HG03575 (cell line): ENCODE measurements at regions not wholly inside any gene's neighbourhood (a gene's known extent, or its start where the extent isn't known, plus 50 kb on each side); places are given as distances from the start of the nearest gene placed in this dataset.

ENCODE experiments used
- ATAC-seq: cut with Tn5 transposase; IDR thresholded peaks from one replicate; pipeline ENCODE4 v1.9.1; 2021; ENCODE audit not compliant: unreplicated experiment, insufficient number of reproducible peaks, low FRiP score; ENCODE audit errors: extremely low read depth

GRCh38 chr3:188940573-188940932 lies 231.2 kb upstream of the TPRG1 start:
- ATAC-seq: no peak

GRCh38 chr3:188941103-188941502 lies 230.7 kb upstream of the TPRG1 start:
- ATAC-seq: no peak

DNA sequence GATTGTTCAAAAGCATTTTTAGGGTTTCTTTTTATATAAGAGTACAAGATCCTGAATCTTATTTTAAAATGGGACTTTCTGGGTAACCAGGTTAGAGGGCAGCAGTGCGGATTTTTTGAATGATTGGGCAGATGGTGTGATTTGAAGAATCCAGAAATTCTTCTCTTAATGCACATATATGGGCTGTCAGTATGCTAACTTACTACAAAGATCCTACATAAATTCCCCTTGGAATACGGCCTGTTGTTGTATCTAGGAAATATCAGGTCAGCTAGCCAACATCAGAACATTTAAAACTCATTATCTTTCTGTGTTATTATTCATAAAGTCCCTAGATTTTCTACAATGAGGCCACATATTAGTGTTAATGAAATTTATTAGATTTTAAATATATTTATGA lies 229.6 kb upstream of the TPRG1 start:
- ATAC-seq: no peak

- no peak for ATAC-seq
Measured at GRCh38 chr3:188943591-188943990, 228.2 kb upstream of the TPRG1 start.

- no peak for ATAC-seq
Measured at GRCh38 chr3:188944108-188944507, 227.7 kb upstream of the TPRG1 start.

DNA sequence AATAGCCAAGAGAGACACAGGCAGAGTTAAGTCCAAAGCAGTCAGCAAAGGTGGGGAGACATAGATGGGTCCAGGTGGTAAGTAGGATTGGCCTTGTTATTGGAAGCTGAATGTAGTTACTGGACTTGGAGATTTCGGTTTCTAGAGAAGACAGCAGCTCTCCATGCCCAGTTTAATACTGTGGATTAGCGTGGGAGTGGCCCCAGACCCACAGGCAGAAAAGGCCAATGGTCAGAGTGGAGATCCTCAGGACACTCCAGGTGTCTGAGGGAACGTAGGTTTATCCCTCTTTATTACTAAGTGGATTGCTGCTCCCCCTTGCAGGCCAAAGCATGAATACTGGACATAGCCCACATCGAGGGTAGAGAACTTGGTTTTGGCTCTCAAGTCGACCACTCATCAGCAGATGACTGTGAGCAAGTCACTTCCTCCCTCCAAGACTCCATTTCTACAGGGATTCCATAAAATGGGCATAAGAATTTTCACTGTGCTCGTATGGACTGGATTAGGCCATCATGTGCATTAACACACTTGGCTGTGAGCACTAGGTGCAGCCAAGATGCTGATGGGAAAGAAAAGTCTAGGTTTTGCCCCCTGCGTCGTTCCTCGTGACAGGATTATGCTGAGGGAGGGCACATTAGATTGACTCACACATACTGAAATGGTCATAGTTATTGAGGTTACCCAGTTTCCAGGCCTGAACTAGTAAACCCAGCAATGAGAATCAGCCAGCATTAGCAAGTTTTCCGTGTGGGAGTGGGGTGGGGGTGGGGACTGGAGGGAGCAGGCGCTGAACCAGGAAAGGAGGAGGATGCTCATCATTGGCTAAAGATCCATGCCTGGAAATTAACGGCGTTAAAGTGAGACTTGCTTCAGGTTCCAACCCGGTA lies 225.2 kb upstream of the TPRG1 start:
- no peak for ATAC-seq

DNA sequence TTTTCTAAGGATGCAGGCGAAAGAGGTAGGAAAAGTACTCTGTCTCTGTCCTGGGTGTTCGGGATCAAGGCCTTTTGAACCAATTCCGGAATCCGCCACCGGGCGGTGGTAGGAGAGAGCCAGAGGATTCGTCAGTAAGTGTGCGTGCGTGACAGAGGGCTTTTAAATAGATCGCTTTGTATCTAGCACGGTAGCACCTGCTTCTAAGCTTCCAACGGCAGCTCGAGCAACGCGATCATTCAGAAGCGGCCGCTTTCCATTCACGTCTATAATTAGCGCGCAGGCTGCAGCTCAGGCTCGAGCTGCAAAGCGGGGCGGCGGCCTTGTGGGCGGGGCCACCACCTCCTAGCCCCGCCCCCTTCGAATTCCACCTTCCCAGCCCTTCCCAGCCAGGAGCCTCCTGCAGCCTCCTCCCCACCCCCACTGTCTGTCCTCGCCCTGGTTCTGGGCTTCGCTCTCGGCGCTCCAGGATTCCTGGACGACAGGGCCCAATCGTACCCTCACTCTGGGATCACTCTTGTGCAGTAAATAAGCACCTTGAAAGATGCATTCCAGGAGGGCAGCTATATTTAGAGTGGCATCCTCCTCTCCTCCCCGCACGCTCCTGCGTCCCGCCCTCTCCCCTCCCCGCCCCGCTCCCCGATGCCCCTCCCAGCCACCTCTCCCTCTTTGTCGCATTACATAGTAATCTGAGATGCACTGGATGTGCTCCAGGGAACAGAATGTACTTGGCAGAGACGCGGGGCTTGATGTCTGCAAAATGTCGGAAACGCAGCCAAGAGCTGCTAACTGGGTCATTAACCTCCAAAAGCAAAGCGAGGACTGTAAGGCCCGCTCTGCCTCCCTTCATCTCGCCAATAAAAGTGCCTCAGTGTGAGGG lies 224.1 kb upstream of the TPRG1 start:
- ATAC-seq: no peak

DNA sequence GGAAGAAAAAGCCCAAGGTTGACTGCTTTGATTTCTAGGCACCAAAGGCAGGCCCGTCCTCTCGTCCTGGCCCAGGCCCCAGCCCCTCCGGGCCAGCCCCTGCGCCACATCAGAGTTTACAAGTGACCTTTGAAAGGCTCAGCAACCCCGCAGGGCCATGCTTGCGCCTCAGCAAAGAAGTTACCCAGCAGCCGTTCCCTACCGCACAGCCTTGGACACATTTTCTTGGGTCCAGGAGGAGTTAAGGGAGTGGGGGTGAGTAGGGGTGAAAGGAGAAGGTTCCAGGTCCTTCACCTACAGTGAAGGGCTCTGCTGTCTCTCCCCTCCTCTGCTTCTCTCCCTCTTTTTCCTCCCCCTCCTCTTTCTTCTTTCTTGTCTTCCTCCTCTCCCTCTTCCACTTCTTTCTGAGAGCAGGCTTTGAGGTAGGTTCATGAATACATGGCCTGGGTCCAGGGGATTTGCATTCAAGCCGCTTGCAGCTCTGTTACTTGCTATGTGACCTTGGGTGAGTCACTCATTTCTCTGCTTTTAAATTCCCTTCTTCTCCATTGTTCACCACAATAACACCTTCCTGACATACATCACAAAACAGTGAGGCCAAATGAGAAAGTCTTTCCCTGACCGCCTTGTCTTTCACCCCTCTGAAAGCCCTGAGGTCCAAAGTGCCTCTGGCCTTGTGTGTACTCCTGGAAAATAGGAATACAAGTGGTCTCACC lies 223.3 kb upstream of the TPRG1 start:
- ATAC-seq: no peak

DNA sequence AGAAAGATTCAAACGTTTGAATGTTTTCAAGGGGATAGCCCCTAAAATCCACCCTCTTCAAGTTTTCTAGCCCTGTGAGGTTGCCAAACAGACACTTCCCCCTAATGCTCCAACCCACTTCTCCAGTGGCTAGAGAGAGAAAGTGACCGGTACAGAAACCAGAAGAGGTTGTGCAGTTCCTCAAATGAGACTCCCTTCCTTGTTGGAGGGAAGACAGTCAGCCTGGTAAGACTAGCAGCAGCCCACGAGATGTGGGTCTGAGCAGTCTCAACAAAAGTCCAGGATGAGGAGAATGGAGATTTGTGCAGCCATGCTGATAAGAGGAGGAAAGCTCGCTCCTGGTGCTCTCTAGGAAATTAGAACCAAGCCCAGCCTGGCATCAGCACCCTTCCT lies 222.8 kb upstream of the TPRG1 start:
- ATAC-seq: no peak

DNA sequence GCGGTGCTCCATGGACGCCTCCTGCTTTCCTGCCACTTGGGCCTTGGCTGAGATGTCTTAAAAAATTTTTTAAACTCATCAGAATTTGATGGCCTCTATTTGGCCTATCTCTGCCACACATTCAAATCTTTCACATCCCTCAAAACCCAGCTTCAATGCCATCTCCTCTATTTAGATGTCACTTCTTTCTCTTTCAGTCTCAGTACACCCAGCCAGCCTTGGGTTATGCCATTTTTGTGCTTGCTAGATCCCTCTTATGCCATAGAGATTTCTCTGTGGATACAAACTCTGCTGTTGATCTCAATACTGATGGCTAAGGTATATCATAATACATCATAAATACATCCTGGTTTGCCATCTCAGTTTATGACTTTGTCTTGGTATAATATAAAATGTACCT lies 222.3 kb upstream of the TPRG1 start:
- no peak for ATAC-seq

DNA sequence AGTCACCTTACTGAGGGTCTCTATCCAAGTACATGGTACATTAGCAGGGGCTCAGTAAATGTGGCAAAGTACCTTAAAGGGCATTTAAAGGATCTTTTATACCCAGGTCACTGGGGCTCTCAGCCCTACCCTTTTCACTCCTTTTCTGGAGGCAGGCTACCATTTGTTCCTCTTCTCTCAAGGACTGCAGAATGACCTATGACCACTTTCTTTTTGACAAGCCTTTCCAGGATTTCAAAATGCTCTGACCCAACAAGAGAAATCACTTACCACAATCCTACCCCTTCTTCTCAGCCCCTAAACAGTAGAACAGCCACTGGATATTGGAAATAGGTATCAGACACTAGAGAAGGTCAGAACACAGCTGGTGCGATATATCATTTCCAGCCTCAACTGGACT lies 221.8 kb upstream of the TPRG1 start:
- ATAC-seq: no peak

- no peak for ATAC-seq
Measured at GRCh38 chr3:188950832-188951489, 220.8 kb upstream of the TPRG1 start.

GRCh38 chr3:188951734-188952133 lies 220.0 kb upstream of the TPRG1 start:
- ATAC-seq: no peak

DNA sequence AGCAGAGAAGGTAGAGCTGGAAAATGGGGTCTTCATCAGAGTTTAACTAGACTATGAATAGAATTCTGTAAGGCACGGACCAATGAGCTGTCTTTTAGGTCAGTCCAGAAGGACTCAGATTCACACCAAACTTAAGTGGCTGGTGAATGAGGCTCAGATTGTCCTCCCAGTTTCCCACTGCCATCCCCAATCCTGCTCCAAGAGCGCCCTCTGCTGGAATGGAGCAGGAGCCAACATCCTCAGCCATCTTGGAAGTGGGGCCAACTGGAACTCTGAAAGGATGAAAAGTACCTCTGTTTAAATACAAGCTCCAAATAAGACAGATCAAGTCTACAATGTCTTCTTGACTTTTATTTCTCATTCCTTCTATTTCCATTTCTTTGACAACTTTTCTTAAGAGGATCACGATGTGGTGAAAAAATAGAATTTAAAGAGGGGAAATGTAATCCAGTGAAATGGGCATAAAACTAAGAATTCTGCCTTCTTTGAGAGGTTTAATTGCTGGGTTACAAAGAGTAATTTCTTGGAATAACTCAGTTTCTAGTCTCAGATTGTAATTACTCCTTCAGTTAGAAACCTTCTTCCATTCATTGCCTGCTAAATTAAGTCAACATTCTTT lies 217.1 kb upstream of the TPRG1 start:
- no peak for ATAC-seq

GRCh38 chr3:188955919-188956318 lies 215.9 kb upstream of the TPRG1 start:
- ATAC-seq: no peak

GRCh38 chr3:188956839-188957489 lies 214.8 kb upstream of the TPRG1 start:
- ATAC-seq: no peak

- no peak for ATAC-seq
Measured at GRCh38 chr3:188959013-188959412, 212.8 kb upstream of the TPRG1 start.
